ENCODE measurements at regions not wholly inside any gene's neighbourhood (a gene's known extent, or its start where the extent isn't known, plus 50 kb on each side); places are given as distances from the start of the nearest gene placed in this dataset.

DNA sequence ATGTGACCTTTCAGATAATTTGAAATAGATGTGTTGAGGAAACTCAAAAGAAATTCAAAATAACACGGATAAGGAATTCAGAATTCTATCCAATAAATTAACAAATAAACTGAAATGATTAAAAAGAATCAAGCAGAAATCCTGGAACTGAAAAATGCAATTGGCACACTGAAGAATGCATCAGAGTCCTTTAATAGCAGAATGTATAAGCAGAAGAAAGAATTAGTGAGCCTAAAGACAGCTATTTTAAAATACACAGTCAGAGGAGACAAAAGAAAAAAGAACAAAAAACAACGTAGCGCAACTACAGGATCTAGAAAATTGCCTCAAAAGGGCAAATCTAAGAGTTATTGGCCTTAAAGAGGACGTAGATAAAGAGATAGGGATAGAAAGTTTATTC, 99.6 kb upstream of the SAMSN1 start:
- TF ChIP-seq, protein P1, sequence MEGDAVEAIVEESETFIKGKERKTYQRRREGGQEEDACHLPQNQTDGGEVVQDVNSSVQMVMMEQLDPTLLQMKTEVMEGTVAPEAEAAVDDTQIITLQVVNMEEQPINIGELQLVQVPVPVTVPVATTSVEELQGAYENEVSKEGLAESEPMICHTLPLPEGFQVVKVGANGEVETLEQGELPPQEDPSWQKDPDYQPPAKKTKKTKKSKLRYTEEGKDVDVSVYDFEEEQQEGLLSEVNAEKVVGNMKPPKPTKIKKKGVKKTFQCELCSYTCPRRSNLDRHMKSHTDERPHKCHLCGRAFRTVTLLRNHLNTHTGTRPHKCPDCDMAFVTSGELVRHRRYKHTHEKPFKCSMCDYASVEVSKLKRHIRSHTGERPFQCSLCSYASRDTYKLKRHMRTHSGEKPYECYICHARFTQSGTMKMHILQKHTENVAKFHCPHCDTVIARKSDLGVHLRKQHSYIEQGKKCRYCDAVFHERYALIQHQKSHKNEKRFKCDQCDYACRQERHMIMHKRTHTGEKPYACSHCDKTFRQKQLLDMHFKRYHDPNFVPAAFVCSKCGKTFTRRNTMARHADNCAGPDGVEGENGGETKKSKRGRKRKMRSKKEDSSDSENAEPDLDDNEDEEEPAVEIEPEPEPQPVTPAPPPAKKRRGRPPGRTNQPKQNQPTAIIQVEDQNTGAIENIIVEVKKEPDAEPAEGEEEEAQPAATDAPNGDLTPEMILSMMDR (IDR thresholded peaks at IDR 0.05): no peak
- no peak for TF ChIP-seq POLR2A (IDR thresholded peaks at IDR 0.05)
